HG02938 (cell line): ENCODE measurements at regions not wholly inside any gene's neighbourhood (a gene's known extent, or its start where the extent isn't known, plus 50 kb on each side); places are given as distances from the start of the nearest gene placed in this dataset.

ENCODE experiments used
- ATAC-seq: cut with Tn5 transposase; IDR thresholded peaks from one replicate; pipeline ENCODE4 v1.9.1; 2021; ENCODE audit warnings: mild to moderate bottlenecking, moderate library complexity; ENCODE audit not compliant: unreplicated experiment

DNA sequence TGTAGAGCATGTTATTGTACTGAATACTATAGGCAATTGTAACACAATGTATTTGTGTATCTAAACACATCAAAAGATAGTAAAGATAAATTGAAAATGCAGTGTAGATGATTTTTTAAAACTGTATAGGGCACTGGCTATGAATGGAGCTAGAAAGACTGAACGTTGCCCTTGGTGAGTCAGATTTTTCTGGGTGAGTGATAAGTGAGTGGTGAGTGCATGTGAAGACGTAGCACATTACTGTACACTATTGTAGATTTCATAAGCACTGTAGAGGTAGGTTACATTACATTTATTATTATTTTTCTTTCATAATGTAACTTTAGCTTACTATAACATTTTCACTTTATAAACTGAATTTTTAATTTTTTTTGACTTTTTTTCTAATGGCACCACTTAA is 1491.6 kb downstream of the TECRL start:
- no peak for ATAC-seq

DNA sequence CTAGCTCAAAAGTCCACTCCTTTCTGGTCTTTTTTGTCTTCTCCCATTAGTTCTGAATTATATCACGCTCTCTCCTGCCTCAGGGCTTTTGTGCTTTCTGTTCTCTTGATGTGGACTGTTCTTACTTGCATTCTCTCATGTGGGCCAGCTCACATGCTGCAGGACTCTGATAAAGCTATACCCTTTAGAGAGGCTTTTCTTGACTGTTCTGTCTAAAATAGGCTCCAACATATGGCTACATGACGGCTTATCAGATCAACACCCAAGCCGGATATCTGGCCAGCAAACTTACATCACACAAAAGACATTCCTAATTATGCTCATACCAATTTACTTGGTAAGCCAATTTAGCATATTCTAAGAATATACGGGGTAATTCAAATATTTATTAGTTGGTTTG is 1494.5 kb downstream of the TECRL start:
- no peak for ATAC-seq

- ATAC-seq, result no peak
Observed at GRCh38 chr4:62913065-62913464, 1496.2 kb downstream of the TECRL start.

DNA sequence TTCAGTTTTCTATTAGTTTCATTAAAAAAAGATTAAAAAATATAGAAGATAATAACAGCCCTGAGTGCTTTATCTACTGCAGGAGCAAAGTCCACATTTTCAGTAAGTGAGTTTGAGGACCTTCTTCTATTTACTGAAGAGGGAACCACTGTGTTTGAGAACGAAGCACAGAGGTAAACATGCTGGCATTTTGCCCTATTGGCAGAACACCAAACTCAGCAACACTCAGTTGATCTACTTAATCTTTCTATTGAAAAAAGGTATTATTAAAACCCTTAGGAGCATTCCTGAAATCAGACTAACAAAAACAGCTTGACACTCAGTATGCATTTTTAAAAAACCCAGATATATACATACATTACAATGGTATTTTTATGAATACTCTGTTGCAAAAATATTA is 1496.7 kb downstream of the TECRL start:
- ATAC-seq, result no peak

DNA sequence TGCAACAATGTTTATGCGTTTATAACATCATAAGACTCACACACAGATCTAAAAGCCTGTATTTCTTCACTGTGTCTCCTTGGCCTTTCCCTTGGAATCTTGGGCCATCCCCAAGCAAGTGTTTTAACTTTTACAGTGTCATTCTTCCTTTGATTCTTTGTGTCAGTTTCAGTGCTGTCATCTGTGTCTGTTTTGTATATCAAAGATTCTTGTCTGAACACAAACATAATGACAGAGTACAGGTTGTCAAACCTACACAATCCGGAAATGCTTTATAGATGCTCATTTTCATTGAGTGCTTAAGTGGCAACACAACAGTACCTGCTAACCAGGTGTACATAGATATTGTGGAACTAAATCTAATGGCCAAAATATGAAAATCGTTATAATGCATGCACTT is 1500.0 kb downstream of the TECRL start:
- no peak for ATAC-seq

GRCh38 chr4:62901101-62901500 is 1508.1 kb downstream of the TECRL start:
- ATAC-seq, result no peak

GRCh38 chr4:62899646-62900364 is 1509.4 kb downstream of the TECRL start:
- ATAC-seq, result no peak

DNA sequence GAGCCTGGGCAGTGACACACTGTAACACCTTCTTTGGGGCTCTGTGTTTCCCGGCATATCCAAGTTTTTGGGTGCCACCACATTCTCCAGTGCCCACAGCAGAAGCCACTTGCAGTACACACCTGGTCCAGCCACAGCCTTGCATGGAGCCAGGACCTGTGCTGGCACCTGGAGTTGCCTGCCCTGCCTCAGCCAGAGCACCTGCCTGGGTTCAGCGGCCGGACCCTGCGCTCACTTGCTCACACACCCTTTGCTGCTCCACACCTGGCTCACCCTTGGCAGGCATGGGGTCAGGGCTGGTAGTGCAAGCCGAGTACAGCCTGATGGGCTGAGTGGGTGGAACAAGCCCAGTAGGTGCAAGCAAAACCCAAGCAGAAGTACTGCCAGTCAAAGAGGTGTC is 1511.1 kb downstream of the TECRL start:
- no peak for ATAC-seq

- ATAC-seq, result no peak
Observed at GRCh38 chr4:62896721-62897120, 1512.5 kb downstream of the TECRL start.

DNA sequence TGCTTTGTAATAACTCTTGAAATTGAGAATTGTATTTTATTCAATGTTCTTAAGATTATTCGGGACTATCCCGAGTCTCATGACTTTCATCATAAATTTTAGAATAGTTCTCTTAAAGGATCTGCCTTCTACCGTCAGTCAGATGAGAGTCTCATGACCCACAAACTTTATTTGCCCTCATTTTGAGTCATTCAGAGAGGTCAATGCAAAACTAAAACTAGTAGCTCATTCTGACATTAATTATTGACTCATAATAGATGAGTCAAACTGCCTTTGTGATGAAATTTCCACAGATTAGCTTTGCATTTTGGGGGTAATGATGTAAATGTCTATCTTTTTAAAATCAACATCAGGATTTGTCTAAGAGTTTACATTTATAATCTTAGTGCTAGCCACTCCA is 1527.3 kb downstream of the TECRL start:
- ATAC-seq, result no peak

- no peak for ATAC-seq
Observed at GRCh38 chr4:62881210-62881609, 1528.0 kb downstream of the TECRL start.

GRCh38 chr4:62872856-62873255 is 1536.4 kb downstream of the TECRL start:
- no peak for ATAC-seq

DNA sequence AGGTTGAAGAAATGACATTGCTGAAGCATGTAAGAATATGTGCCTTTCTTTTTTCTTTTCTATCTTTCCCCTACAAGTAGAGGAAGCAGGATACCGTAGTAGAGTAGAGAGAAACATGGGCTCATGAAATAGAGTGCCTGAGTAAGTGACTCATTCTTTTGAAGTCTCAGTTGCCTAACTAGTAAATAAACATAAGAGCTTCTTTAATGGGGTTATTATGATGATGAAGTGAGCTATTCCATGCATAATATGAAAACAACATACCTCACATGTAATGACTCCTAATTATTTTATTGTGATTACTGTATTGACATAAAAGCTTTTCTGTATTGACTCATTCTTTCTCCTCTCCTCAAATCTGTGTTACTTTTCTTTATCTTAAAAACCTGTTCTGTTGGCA is 1538.2 kb downstream of the TECRL start:
- ATAC-seq, result no peak

DNA sequence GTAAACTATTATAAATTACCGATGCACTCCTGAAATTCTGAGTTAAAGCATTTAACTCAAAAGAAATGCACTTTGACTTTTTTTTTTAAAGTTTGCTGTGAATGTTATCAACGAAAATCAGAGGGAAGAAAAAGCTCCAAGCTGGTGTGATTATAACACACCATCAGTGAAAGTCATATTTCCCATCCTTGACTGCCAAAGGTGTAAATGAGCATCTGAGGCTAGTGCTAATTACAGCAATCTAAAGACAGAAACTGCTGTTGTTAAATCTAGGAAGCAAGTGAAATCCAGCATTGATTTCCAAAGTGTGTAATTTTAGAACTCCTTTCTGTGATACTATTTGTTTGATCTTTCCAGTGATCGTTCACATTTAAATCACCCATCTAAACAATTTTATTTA is 1538.8 kb downstream of the TECRL start:
- no peak for ATAC-seq

DNA sequence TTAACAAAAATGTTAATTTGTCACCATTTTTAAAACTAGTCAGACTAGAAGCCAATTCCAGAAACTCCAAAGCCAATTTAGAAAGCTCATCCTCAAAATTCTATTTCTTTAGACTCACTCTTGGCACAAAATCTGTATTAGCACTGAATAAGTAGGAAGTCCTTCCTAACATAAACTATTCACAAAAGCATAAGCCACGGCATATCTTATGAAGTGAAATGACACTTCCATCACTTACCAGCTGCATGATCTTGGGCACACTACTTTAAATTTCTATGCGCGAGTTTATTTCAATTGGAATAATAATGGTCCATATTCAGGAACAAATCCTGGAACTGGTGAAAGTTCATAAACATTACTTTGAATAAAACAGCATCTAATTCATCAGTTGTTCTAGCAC is 1544.0 kb downstream of the TECRL start:
- no peak for ATAC-seq

DNA sequence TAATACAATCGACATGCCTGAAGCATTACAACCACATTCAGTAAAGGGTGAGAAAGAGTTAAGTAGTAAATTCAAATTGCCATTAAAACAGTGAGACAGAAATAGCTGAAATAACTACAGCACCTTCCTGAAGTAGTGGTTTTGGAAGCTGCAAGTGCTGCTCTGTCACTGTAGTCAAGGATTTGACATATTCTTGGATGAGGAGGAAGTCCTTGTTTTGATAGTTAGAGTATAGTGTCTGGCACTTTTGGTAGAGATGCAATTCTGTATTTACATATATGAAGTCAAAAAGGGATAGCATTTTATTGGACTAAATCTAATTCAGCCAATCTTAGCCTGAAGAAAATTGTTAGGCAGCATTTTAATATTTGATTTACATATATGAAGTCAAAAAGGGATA is 1559.6 kb downstream of the TECRL start:
- ATAC-seq, result no peak

- ATAC-seq, result no peak
Observed at GRCh38 chr4:62835631-62836030, 1573.6 kb downstream of the TECRL start.

DNA sequence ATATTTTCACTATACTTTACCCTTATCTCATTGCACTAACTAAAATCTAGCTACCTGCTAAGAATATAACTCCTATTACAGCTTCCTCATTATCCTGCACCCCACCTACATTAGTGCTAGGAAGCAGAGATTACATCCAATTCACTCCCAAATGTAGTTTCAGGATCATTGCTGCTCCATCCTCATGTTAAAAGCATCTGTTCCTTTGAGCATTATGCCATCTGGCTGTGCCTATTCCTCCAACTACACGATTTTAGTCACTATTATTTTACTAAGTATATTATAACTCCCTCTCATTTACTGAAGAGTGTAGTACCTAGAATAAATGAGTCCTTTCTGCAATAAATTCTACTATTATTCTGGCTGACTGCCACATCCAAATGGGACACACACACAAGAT is 1586.9 kb downstream of the TECRL start:
- no peak for ATAC-seq

GRCh38 chr4:62816566-62816965 is 1592.7 kb downstream of the TECRL start:
- no peak for ATAC-seq

GRCh38 chr4:62814510-62815047 is 1594.7 kb downstream of the TECRL start:
- ATAC-seq, result no peak

DNA sequence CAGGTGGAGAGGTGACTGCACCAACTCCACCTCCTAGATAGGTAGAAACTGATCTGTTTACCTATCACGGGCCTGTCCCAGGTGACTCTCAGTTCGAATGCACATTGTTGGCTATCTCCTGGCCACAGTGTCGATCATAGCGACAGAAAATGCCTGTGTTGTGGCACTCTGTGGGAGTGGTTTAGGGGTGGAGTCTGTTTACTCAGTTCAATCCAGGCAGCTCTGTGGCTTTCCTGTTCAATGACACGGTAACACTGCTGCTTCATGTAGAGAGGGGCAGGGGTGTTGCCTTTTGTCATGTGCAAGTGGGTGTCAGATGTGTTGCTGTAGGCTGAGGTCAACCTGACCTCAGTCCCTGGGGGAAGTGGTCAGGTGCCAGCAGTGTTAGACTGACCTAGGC is 1602.4 kb downstream of the TECRL start:
- ATAC-seq, result no peak

DNA sequence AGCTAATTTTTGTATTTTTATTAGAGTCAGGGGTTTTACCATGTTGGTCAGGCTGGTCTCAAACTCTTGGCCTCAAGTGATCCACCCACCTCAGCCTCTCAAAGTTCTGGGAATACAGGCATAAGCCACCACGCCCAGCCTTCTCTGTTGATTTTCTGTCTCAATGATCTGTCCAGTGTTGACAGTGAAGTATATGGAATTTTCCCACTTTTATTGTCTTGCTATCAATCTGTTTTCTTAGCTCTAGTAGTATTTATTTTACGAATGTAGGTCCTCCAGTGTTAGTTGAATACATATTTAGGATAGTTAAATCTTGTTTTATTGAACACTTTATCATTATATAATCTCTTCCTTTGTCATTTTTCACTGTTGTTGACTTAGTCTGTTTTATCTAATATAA is 1603.9 kb downstream of the ADGRL3 start:
- ATAC-seq, result no peak

DNA sequence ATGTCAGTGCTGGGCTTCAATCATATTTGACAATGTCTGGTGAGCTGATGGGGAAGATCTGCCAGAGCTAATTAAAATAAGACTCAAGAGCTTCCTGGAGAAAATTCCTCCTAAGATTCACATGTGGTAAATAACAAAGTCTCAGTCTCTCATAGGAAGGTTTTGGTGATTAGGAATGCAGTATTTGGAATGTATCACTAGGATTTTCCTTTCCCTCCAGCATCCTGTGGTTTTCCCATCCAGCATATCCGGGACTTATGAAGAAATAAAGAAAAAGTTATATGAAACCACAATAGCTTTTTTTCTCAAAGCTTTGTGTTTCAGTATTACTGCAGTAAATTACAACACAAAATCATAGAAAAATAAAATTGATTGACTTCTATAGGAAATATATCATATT is 1597.1 kb downstream of the ADGRL3 start:
- no peak for ATAC-seq
